GM19438 (cell line): ENCODE measurements at regions not wholly inside any gene's neighbourhood (a gene's known extent, or its start where the extent isn't known, plus 50 kb on each side); places are given as distances from the start of the nearest gene placed in this dataset.
"Not testable (repeated sequence)": the region's sequence is repeated elsewhere in the genome, so short reads cannot be mapped to it uniquely, and the experiment has no call there.

Experiments
- ATAC-seq: cut with Tn5 transposase; IDR thresholded peaks from one replicate; pipeline ENCODE4 v1.9.1; 2021; ENCODE audit warnings: low read depth; ENCODE audit not compliant: unreplicated experiment

GRCh38 chr7:128561116-128561722 lies 84.7 kb downstream of the METTL2B start:
- ATAC-seq: peak; percentile 70

- not testable (repeated sequence) for ATAC-seq
These were observed 86.2 kb downstream of the METTL2B start for GRCh38 chr7:128562795-128563194.

- not testable (repeated sequence) for ATAC-seq
These were observed 87.7 kb downstream of the METTL2B start for GRCh38 chr7:128564123-128564700.

GRCh38 chr7:128564932-128565864 lies 88.7 kb downstream of the METTL2B start:
- not testable (repeated sequence) for ATAC-seq

GRCh38 chr7:128575277-128575676 lies 96.8 kb upstream of the GARIN1A start:
- not testable (repeated sequence) for ATAC-seq

- not testable (repeated sequence) for ATAC-seq
These were observed 95.1 kb upstream of the GARIN1A start for GRCh38 chr7:128576953-128577352.

GRCh38 chr7:128579843-128580242 lies 92.2 kb upstream of the GARIN1A start:
- not testable (repeated sequence) for ATAC-seq

GRCh38 chr7:128581100-128581499 lies 91.0 kb upstream of the GARIN1A start:
- ATAC-seq: not testable (repeated sequence)

GRCh38 chr7:128581825-128582561 lies 90.1 kb upstream of the GARIN1A start:
- ATAC-seq: not testable (repeated sequence)

GRCh38 chr7:128586715-128587114 lies 85.4 kb upstream of the GARIN1A start:
- not testable (repeated sequence) for ATAC-seq

GRCh38 chr7:128591705-128592104 lies 80.4 kb upstream of the GARIN1A start:
- no peak for ATAC-seq

GRCh38 chr7:128592209-128592608 lies 79.9 kb upstream of the GARIN1A start:
- not testable (repeated sequence) for ATAC-seq

- ATAC-seq: not testable (repeated sequence)
These were observed 78.0 kb upstream of the GARIN1A start for GRCh38 chr7:128594061-128594460.

- not testable (repeated sequence) for ATAC-seq
These were observed 75.6 kb upstream of the GARIN1A start for GRCh38 chr7:128596336-128597128.

GRCh38 chr7:128598946-128599345 lies 73.1 kb upstream of the GARIN1A start:
- not testable (repeated sequence) for ATAC-seq

GRCh38 chr7:128608678-128609421 lies 63.2 kb upstream of the GARIN1A start:
- ATAC-seq: peak; percentile 81

- ATAC-seq: not testable (repeated sequence)
These were observed 58.7 kb upstream of the GARIN1A start for GRCh38 chr7:128613366-128613765.

- not testable (repeated sequence) for ATAC-seq
These were observed 57.3 kb upstream of the GARIN1A start for GRCh38 chr7:128614812-128615211.

- ATAC-seq: not testable (repeated sequence)
These were observed 55.3 kb upstream of the GARIN1A start for GRCh38 chr7:128616799-128617198.
